G401 (cell line): ENCODE measurements at regions not wholly inside any gene's neighbourhood (a gene's known extent, or its start where the extent isn't known, plus 50 kb on each side); places are given as distances from the start of the nearest gene placed in this dataset.
A peak's percentile ranks its signal among the peaks of the same experiment; 100 is the strongest.
"Not testable (repeated sequence)": the region's sequence is repeated elsewhere in the genome, so short reads cannot be mapped to it uniquely, and the experiment has no call there.

Experiments
- DNase-seq: peaks from one replicate; pipeline ENCODE4 v3.0.0-alpha.2; 2015; ENCODE audit warnings: low spot score
- in situ Hi-C: cut with HindIII; loops from 2 replicates; pipeline ENCODE4 v1.10.0; 2016; ENCODE audit warnings: low sequenced_read_pairs, mixed read lengths

GRCh38 chr6:113027780-113028179, 680.6 kb downstream of the RFPL4B start:
- in situ Hi-C loops, result no loop called here

GRCh38 chr6:113029161-113029560, 682.0 kb downstream of the RFPL4B start:
- DNase-seq, in situ Hi-C loops: not testable (repeated sequence)

More at GRCh38 chr6:113027780-113028179, 680.6 kb downstream of the RFPL4B start:
- DNase-seq, result no peak

GRCh38 chr6:113031591-113032238, 684.6 kb downstream of the RFPL4B start:
- peak; percentile 9 for DNase-seq
- in situ Hi-C loops, result no loop called here

GRCh38 chr6:113039005-113039404, 691.9 kb downstream of the RFPL4B start:
- in situ Hi-C loops, result no loop called here
- no peak for DNase-seq

- DNase-seq, result no peak
- in situ Hi-C loops, result no loop called here
Observed at GRCh38 chr6:113047148-113047547, 700.0 kb downstream of the RFPL4B start.

GRCh38 chr6:113047932-113048331, 700.8 kb downstream of the RFPL4B start:
- no peak for DNase-seq
- in situ Hi-C loops, result no loop called here

GRCh38 chr6:113048741-113049140, 701.6 kb downstream of the RFPL4B start:
- in situ Hi-C loops, result no loop called here
- no peak for DNase-seq

GRCh38 chr6:113049190-113049589, 702.1 kb downstream of the RFPL4B start:
- in situ Hi-C loops, result no loop called here
- DNase-seq, result no peak

GRCh38 chr6:113050010-113050858, 703.1 kb downstream of the RFPL4B start:
- DNase-seq, result no peak
- in situ Hi-C loops, result no loop called here

GRCh38 chr6:113050979-113051378, 703.8 kb downstream of the RFPL4B start:
- no peak for DNase-seq
- in situ Hi-C loops, result no loop called here

GRCh38 chr6:113052506-113052905, 705.4 kb downstream of the RFPL4B start:
- DNase-seq, result no peak
- in situ Hi-C loops, result no loop called here

GRCh38 chr6:113055061-113055460, 707.9 kb downstream of the RFPL4B start:
- in situ Hi-C loops, result no loop called here
- no peak for DNase-seq

GRCh38 chr6:113055998-113056397, 708.9 kb downstream of the RFPL4B start:
- DNase-seq, result no peak
- in situ Hi-C loops, result no loop called here

- in situ Hi-C loops, result no loop called here
- no peak for DNase-seq
Observed at GRCh38 chr6:113057567-113058053, 710.5 kb downstream of the RFPL4B start.

GRCh38 chr6:113060664-113061063, 713.5 kb downstream of the RFPL4B start:
- in situ Hi-C loops, result no loop called here
- DNase-seq, result no peak

GRCh38 chr6:113065611-113066010, 718.5 kb downstream of the RFPL4B start:
- in situ Hi-C loops, result no loop called here
- peak; percentile 8 for DNase-seq

- in situ Hi-C loops, result no loop called here
- DNase-seq, result no peak
Observed at GRCh38 chr6:113067612-113068275, 720.6 kb downstream of the RFPL4B start.

- no peak for DNase-seq
- in situ Hi-C loops, result no loop called here
Observed at GRCh38 chr6:113068570-113068969, 721.4 kb downstream of the RFPL4B start.

GRCh38 chr6:113070681-113071080, 723.6 kb downstream of the RFPL4B start:
- DNase-seq, result not testable (repeated sequence)

GRCh38 chr6:113073611-113074191, 726.6 kb downstream of the RFPL4B start:
- DNase-seq, result no peak
- in situ Hi-C loops, result no loop called here

More at GRCh38 chr6:113070681-113071080, 723.6 kb downstream of the RFPL4B start:
- in situ Hi-C loops, result not testable (repeated sequence)
